Ishikawa (cell line): ENCODE measurements at regions not wholly inside any gene's neighbourhood (a gene's known extent, or its start where the extent isn't known, plus 50 kb on each side); places are given as distances from the start of the nearest gene placed in this dataset.

ENCODE experiments used
- CEBPB ChIP-seq: IDR thresholded peaks from 2 replicates; pipeline ENCODE4 v1.6.1; 2012
- CREB1 ChIP-seq: IDR thresholded peaks from 2 replicates; pipeline ENCODE4 v1.6.1; 2012; ENCODE audit warnings: low read depth
- EGR1 ChIP-seq: IDR thresholded peaks from 2 replicates; pipeline ENCODE4 v1.6.1; 2012
- EP300 ChIP-seq: IDR thresholded peaks from 2 replicates; pipeline ENCODE4 v1.6.1; 2012; ENCODE audit warnings: borderline replicate concordance
- MAX ChIP-seq: IDR thresholded peaks from 2 replicates; pipeline ENCODE4 v1.6.1; 2012
- NFIC ChIP-seq: IDR thresholded peaks from 2 replicates; pipeline ENCODE4 v1.6.1; 2012
- RAD21 ChIP-seq: IDR thresholded peaks from 2 replicates; pipeline ENCODE4 v1.6.1; 2012; ENCODE audit warnings: low read depth
- REST ChIP-seq: IDR thresholded peaks from 2 replicates; pipeline ENCODE4 v1.6.1; 2012; ENCODE audit warnings: low read depth, mild to moderate bottlenecking
- TAF1 ChIP-seq: IDR thresholded peaks from 2 replicates; pipeline ENCODE4 v1.6.1; 2012; ENCODE audit warnings: low read depth, mild to moderate bottlenecking
- TCF12 ChIP-seq: IDR thresholded peaks from 2 replicates; pipeline ENCODE4 v1.6.1; 2012; ENCODE audit warnings: low read depth
- TEAD4 ChIP-seq: IDR thresholded peaks from 2 replicates; pipeline ENCODE4 v1.6.1; 2012
- USF1 ChIP-seq: IDR thresholded peaks from 2 replicates; pipeline ENCODE4 v1.6.1; 2012
- YY1 ChIP-seq: IDR thresholded peaks from 2 replicates; pipeline ENCODE4 v1.6.1; 2012; ENCODE audit warnings: low read depth

- TF ChIP-seq MAX (no peak), EGR1 (no peak), YY1 (no peak), REST (no peak), CREB1 (no peak), TAF1 (no peak), RAD21 (no peak), EP300 (no peak), USF1 (no peak), CEBPB (no peak), TCF12 (no peak), TEAD4 (no peak), NFIC (no peak)
Measured at GRCh38 chr2:56770490-56770889, 586.7 kb downstream of the CCDC85A start.
